ENCODE measurements at regions not wholly inside any gene's neighbourhood (a gene's known extent, or its start where the extent isn't known, plus 50 kb on each side); places are given as distances from the start of the nearest gene placed in this dataset.
"Not testable (repeated sequence)": the region's sequence is repeated elsewhere in the genome, so short reads cannot be mapped to it uniquely, and the experiment has no call there.

DNA sequence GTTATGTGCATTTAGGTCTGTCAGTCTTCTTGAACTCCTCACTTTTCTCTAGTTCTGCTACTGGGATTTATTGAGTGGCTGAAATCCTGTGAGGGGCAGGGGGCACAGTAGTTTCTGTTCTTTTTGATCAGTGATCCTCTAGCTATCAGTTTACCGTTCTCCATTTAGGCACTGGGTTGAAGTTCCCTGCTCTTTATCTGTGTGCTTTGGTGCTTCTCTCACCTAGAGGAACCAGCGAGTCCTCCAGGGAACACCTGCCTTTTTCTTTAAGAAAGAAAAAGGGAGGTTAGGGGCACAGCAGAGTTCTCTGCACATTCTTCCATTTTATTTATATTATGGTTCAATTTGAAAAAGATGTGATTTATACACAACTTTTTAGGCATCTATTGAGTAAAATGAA, 503.0 kb upstream of the AGA start:
- no peak for DNase-seq

DNA sequence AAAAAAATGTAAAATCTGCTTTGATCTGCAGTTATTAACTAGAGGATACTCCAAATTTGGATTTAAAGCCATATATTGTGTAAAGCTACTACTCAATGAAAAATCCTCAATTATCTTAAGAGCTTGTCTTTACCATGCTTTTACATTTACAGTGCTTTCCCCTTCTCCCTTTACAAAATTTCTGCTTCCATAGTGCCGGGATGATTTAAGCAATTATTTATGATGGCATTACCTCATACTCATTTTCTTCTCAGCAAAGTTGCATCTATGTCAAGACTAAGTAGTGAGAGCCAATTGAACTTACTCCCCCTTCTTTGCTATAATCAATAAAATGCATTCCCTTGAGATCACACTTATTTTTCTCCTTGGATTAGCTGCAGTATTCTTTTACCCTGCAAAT, 505.4 kb upstream of the AGA start:
- DNase-seq: no peak

DNA sequence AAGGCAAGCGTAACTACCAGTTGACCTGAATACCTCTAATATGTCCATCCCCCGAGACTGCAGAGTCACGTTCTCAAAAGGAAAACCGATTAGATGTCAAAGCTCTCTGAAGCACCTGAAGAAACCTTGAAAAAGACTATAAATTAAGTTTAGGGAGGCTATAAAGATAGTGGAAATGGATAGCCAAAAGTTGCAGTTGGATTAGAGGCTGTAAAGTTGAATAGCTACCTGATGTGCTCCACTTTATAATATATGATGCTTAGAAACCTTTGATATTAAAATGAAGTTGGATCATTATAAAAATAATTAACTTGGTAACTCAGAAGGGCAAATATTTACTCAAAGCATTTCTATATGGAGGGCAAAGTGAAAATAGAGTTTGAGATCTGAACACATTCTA, 506.6 kb upstream of the AGA start:
- no peak for DNase-seq

DNA sequence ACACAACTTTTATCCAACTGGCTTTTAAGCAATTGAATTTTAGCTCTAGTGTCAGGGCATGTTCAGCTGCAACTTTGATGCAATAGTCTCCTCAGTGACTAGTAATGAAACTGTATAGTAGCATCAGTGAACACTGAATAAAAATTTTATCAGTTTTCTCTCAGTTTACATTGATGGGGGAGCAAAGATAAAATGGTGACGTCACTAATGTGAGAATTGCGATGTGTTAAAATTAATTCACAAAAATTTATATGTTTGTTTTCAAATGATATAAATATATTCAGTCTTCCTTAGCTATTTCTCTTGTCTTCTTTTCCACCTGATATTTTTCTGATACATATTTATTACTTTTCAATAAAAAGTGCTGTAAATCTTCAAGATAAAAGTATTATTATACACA, 508.8 kb upstream of the AGA start:
- no peak for DNase-seq

DNA sequence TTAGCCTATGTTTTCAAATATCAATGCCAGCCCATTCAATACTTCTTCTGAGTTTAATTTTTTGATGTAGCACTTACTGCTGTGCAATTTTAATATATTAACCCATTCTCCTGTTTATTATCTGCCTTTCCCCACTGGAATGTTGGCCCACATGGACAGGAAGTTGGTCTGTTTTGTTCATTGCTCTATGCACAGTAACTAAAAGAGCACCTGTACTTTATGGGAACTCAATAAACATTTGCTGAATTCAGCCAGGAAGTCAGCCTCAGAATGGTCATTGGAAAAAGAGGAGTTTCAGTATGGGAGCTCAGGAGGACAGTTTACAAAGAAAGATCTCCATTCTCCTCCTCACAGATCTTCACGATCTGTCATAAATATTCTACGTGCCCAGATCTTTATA, 510.5 kb upstream of the AGA start:
- DNase-seq: no peak

DNA sequence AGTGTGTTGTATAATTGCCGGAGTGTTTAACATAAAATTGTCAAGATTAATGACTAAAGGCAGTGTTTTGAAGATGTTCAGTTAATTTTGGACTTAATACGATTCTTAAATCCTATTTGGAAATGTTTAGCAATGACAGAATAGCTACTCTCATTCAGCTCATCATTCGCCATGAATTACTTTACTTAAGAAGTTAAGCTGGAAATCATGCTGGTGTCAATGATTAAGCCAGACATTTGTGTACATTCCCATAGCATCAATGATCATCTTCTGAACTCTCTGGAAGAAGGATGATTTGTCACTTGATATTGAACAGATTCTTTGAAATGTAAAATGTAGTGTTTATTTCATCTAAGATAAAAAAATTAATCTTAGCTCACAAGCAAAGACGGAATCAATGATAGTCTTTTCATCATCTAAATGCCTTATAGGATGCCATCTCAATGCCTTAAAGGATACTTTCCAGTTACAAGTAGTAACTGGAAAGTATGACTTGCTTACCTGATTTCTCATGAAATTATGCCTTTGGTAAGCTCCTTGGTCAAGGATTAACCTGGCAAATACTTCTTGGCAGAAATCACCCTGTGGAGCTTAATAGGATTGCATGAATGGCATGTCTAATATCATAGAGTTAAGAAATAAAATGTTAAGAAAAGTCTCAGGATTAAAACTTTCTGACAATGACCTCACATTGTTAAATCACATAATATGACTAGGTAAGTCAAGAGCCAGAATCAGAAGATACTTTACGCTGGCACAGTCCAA, 515.5 kb upstream of the AGA start:
- DNase-seq: no peak

DNA sequence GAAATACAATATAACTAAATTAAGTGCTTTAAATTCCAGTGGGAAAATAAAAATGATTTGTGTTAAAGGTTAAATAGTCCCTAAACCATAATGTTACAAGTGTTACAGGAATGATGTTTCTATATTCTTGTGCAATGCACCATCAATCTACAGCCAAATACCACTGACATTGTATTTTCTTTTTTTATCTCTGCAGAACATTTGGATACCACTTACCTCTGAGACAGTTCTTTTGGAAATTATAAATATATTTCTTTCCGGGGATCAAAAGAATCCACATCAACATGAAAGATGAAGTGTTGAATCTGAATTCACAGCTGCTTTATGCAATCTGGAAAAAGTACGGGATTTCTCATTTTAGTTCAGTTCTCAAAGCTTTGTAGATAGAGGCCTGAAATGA, 518.3 kb upstream of the AGA start:
- DNase-seq: no peak

DNA sequence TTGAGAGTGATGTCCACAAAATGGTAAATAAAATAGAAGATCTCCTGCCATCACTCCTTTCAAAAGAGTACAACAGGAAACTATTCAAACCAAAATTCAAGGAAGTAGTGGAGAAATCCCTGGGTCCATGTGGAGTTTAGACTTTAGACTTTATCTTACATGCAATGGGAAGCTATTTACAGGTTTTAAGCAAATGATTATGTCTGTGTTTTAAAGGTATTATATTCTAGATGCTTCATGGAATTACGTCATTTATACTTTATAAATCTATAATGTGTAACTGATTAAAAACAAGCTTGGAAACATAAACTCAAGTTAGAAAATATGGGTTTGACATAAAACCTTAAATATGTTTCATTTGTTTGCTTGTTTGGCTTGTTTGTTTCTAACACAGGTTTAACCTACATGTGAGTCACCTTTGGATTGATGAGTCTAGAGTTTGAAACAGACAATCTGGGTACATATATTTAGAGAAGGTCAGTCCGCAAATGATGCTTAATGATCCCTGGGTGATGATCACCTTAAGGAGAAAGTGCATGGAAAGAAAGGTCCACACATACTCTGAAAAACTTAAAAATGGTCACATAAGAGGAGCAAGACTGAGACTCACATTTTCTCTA, 519.6 kb upstream of the AGA start:
- DNase-seq: no peak

DNA sequence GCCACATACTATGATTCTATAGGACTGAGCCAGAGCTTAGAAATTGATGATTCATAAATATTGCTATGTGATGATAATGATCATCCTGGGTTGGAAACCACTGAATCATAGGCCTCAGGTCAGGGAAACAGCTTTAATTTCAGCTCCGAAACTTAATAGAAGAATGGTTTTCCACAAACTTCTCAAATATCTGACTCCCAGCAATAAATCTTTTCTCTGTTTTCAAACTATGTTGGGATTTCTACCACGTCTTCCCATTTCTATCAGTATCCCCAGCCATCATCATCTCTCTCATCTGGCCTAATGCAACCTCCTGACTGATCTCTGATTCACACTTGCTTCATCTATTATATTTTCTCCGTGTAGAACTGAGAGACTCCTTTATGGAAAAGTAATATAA, 521.8 kb upstream of the AGA start:
- DNase-seq: no peak

DNA sequence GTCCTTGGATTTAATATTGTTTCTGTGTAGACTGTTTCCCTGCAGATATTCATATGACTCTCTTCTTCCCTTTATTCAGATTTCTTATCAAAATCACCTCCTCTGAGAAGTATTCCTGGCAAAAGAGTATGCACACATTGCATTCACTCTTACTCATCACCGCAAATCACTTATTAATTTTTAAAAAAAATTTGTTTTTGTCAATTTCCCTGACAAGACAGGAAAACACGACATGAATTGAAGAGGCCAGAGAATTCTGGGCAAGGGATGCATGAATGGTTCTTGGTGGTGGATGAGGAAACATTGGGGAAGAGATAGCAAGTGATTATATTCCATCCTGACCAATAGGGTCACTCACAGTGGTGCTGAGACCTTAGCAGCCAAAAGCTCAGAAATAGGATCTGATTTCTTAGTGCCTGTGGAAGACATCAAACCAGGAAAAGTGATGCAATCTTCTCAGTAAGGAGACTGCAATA, 522.5 kb upstream of the AGA start:
- DNase-seq: no peak

DNA sequence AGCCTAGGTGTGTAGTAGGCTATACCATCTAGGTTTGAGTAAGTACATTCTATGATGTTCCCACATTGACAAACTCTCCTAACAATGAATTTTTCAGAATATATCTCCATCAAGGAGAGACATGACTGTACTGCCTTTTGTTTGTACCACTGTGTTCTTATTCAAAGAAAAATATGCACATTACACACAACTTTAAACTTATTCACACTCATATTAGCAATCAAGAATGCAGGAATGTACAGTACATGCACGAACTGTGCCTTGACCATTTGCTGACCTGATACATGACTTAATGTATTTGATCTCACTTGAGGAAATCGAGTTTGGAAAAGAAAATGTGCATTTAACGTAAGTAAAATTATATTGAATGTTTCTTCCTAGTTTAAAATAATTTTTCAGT, 525.1 kb upstream of the AGA start:
- DNase-seq: no peak

DNA sequence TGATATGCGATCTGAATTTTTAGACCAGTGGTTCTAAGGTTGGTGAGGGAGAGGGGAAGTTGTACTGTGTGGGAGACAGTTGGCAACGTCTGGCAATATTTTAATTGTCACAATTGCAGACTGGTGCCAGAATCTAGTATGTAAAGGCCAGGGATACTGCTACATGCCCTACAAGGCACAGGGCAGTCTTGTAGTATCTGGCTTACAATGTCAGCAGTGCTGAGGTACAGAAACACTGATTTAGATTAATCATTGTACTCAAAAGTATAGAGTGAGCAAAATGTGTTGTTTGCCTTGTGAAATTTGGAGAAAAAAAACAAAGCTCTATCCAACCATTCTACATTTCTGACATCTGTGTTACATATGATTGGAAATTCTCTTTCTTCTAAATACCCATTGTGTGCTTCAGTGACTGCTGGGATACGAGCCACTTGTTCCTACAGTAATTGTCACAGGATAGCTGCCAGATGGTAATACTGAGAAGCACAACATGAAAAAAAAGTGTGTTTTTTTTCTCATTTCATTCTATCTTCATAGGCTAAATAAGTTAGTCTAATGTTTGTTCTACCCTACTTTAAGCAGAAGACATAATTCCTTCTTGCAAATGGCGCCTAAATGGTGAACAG, 526.7 kb upstream of the AGA start:
- no peak for DNase-seq

DNA sequence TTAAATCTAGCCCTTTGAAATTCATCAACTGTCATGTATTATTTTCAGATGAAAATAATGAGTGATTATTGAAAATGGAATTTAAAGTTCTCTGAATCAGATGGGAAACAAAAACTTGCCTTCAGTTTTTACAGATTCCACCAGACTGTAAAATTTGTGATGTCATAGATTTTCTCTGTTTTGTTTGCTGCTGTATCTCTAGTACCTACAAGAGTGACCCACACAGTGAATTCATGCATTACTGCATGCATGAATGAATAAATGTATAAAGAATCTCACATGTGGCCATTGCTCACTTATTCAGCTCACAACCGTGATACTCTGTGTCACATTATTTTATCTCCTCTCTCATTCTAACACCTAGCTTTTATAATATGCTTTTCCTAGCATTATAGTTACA, 532.2 kb upstream of the AGA start:
- DNase-seq: no peak

DNA sequence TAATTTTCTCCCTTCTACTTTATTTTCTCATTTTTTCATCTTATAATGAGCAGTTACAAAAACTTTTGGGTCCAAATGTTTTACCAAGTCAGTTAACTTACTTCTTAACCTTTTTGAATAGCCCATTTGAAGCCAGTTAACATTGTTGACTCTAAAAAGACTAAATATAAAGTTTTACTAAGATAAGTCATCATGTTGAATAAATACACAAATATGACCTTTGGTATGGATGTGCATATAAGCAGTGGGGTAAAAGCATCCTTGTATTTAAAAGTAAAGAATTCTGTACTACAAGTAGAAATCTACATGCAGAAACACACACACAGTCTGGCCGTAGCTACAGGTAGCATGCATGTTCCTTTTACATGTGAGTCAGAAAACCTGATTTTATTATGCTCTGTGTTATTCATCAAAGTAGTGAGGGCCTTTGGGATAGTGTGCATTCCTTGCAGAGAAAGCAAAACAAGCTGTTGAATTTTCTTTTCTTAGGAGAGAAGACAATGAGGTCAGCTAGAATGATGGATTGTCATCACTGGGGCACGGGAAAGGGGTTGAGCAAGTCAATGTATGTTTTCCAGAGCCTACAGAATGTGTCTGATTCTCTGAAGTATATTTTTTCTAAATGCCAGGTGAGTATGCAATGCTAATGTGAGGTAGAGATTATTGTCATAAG, 533.2 kb upstream of the AGA start:
- no peak for DNase-seq

DNA sequence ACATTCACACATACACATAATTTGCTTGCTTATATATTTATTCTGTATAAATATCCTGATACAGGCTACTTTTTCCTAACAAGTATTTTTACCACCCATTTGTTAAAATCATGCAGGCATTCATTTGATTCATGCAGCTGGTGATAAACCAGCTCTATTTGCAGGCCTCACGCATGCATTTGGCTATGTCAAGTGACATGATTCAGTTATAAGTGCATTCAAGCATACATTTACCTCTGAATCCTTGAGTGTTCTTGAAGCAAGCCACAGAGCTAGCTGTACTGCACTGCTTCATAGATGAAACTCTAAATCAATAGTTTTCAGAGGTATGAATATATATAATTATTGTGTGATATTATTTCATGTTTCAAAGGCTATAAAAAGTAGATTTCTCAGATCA, 544.0 kb upstream of the AGA start:
- no peak for DNase-seq

DNA sequence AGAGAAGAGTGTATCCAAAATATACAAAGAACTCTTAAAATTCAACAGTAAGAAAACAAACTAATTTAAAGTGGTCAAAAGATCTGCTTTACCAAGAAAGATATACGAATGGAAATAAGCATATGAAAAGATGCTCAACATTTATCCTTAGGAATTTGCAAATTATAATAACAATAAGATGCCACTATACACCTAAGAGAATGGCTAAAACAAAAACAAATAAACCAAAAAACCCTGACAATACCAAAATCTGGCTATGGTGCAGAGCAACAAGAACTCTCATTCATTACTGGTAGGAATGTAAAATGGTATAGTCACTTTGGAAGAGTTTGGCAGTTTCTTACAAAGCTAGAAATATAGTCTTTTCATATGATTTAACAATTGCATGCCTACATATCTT, 545.7 kb upstream of the AGA start:
- no peak for DNase-seq

DNA sequence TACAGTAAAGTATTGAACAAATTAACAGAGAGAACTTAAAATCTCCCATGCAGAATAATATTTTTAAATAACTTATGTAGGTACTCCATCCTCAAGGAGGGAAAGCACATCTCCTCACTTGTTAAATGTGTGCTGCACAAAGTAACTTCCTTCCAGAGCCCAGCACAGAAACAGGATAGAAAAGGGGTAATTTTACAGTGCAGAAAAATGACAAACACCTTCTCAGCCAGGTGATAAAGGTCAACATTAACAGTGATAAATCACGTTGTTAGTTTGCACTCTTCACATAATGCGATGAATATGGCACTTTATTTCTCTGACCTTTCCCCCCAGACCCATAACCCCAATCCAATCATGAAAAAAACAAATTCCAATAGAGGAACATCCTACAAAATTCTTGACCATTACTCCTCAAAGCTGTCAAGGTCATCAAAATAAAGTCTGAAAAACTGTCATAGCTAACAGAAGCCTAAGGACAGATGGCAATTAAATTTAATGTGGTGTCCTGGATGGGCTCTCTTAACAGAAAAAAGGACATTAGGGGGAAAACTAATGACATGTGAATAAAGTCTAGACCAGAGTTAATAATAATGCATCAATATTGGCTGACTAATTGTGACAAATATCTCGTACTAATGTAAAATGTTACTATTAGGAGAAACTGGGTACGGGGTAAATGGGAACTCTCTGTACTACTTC, 547.4 kb upstream of the AGA start:
- no peak for DNase-seq

DNA sequence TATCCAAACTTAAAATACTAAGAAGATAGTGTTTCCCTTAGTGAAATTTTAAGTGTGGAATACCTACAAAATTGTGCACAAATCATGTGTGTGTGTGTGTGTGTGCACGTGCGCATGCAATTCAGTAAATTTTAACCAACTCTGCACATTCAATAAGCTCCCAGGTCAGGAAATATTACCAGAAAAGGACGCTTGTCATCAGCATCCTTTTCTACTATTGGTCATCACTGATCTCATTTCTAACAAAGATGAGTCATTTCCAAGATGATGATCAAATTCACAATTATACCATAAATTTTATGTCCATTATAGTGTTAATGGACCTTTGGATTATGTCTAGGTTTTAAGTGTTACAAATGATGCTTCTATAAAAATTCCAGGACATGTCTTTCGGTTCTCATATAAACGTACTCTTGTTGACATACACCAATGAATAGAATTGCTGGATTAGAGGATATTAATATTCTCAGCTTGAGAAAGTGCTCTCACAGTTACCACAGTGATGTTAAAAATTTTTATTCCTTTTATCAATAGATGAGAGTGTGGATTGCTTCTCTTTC, 560.9 kb upstream of the AGA start:
- no peak for DNase-seq

DNA sequence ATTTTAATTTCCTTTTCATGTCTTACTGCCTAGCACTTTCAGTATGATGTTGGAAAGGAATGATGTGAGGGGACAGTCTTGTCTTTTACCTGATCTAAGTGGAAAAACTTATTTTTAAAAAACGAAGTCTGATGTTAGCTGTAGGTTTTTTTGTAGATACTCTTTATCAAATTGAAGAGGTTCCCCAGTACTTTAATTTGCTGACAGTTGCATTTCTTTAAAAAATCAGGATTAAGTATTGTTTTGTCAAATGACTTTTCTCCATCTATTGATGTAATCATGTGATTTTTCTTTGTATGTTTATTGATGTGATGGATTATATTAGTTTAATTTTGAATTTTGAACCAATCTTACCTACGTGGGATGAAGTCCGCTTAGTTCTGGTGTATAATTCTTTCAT, 568.4 kb upstream of the AGA start:
- no peak for DNase-seq

DNA sequence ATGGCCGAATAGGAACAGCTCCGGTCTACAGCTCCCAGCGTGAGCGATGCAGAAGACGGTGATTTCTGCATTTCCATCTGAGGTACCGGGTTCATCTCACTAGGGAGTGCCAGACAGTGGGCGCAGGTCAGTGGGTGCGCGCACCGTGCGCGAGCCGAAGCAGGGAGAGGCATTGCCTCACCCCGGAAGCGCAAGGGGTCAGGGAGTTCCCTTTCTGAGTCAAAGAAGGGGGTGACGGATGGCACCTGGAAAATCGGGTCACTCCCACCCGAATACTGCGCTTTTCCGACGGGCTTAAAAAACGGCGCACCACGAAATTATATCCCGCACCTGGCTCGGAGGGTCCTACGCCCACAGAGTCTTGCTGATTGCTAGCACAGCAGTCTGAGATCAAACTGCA, 572.8 kb upstream of the AGA start:
- not testable (repeated sequence) for DNase-seq

DNA sequence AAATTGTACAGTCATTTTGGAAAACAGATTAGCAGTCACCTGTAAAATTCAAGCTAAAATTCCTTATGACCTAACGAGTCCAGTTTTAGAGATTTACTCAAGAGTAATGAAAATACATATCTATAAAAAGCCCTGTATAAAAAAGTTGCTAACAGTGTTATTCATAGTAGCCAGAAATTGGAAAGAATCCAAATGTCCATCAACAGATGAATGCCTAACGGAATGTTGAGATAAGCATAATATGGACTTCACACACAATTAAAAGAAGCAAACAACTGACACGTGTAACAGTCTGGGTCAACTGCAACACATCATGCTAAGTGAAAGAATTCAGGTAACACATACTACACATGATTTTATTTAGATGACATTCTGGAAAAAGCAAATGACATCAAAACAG, 584.8 kb upstream of the AGA start:
- no peak for DNase-seq

DNA sequence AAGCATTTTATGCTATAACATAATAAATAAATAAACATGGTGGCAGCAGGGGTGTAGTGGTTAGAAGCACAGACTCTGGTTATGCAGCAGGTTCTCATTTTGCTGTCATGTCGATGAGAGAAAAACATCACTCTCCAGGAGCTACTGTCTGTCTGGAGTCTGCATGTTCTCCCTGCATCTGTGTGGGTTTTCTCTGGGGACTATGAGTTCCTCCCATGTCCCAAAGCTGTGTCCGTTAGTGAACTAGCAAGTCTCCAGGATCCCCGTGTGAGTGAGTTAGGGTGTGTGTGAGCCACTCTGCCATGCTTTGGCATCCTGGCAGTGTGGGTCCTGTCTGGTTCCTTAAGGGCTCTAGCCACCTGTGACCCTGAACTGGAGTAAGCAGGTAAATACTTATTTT, 585.6 kb upstream of the AGA start:
- DNase-seq: no peak

Measured in hypothalamus (tissue), 51 donors.